Keratinocyte (primary cell): ENCODE measurements at regions not wholly inside any gene's neighbourhood (a gene's known extent, or its start where the extent isn't known, plus 50 kb on each side); places are given as distances from the start of the nearest gene placed in this dataset.

Experiments used
- EZH2 ChIP-seq: IDR thresholded peaks from one replicate; pipeline ENCODE4 v1.6.1; 2012; ENCODE audit warnings: inconsistent platforms, mild to moderate bottlenecking, low read length, moderate library complexity
- TF ChIP-seq, protein P1 (sequence below), 3 experiments: IDR thresholded peaks in 1 of 3; conservative IDR thresholded peaks in 1 of 3; optimal IDR thresholded peaks in 1 of 3; 2 replicates in 2 of 3; 3 replicates in 1 of 3; pipeline versions ENCODE3 to v1.5.1; 2011; ENCODE audit warnings: low read length in 3 of 3, mild to moderate bottlenecking in 3 of 3, moderate library complexity in 2 of 3, control low read depth in 1 of 3, inconsistent platforms in 1 of 3; ENCODE audit not compliant: insufficient read depth in 2 of 3; ENCODE audit errors: extremely low read depth in 1 of 3

DNA sequence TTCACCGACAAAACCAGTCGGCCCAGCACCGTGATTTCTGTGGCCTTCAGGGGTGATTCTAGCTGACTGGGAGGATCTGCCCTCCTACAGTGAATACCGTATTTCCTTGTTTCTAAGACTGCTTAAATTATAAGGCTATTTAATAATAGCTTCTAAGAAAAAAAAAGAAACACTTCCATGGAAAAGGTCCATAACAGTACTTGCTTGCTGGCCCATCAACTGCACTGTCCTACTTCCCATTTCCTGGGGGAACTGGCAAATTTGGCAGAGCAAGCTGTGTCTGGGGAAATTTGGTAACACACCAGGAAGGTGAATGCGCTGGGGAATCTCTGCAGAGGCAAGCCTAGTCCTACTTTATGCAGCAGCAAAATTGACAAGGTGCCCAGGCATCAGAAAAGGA is 214.0 kb downstream of the ZNF326 start:
- no peak for TF ChIP-seq EZH2
- TF ChIP-seq, protein P1, sequence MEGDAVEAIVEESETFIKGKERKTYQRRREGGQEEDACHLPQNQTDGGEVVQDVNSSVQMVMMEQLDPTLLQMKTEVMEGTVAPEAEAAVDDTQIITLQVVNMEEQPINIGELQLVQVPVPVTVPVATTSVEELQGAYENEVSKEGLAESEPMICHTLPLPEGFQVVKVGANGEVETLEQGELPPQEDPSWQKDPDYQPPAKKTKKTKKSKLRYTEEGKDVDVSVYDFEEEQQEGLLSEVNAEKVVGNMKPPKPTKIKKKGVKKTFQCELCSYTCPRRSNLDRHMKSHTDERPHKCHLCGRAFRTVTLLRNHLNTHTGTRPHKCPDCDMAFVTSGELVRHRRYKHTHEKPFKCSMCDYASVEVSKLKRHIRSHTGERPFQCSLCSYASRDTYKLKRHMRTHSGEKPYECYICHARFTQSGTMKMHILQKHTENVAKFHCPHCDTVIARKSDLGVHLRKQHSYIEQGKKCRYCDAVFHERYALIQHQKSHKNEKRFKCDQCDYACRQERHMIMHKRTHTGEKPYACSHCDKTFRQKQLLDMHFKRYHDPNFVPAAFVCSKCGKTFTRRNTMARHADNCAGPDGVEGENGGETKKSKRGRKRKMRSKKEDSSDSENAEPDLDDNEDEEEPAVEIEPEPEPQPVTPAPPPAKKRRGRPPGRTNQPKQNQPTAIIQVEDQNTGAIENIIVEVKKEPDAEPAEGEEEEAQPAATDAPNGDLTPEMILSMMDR (optimal IDR thresholded peaks at IDR 0.05 in 1 of 3, IDR thresholded peaks at IDR 0.05 in 1 of 3, conservative IDR thresholded peaks at IDR 0.05 in 1 of 3; ENCODE audit: extremely low read depth in 1 of 3, insufficient read depth in 2 of 3, low read length in 3 of 3), result no peak
